GM06990 (cell line): ENCODE measurements at regions not wholly inside any gene's neighbourhood (a gene's known extent, or its start where the extent isn't known, plus 50 kb on each side); places are given as distances from the start of the nearest gene placed in this dataset.

Experiments used
- DNase-seq: peaks from one replicate; pipeline ENCODE4 v3.0.0-alpha.2; 2011; ENCODE audit not compliant: insufficient read length; ENCODE audit errors: extremely low read depth
- H3K27me3 ChIP-seq: replicated peaks from 2 replicates; pipeline ENCODE4 v1.6.0; 2011; ENCODE audit warnings: low read length; ENCODE audit not compliant: control insufficient read depth, insufficient read depth
- H3K36me3 ChIP-seq: 2 replicates; pipeline ENCODE4 v1.5.1; 2011; ENCODE audit warnings: low read length; ENCODE audit not compliant: control insufficient read depth, insufficient read depth
- H3K4me3 ChIP-seq: replicated peaks from 2 replicates; pipeline ENCODE4 v1.5.1; 2011; ENCODE audit warnings: low read depth, mild to moderate bottlenecking, control low read depth, low read length
- CTCF ChIP-seq: IDR thresholded peaks from 2 replicates; pipeline ENCODE4 v1.5.1; 2011; ENCODE audit warnings: low read length, control low read depth, mild to moderate bottlenecking, inconsistent platforms; ENCODE audit not compliant: insufficient read depth, poor library complexity, severe bottlenecking

GRCh38 chr6:96723362-96723761, 113.9 kb downstream of the GPR63 start:
- no peak overlapping the region for H3K4me3 ChIP-seq
- H3K36me3 ChIP-seq, result no peaks in the 10 kb centered on the region
- no peak for TF ChIP-seq CTCF
- DNase-seq, result no peak
- no peaks in the 10 kb centered on the region for H3K27me3 ChIP-seq

DNA sequence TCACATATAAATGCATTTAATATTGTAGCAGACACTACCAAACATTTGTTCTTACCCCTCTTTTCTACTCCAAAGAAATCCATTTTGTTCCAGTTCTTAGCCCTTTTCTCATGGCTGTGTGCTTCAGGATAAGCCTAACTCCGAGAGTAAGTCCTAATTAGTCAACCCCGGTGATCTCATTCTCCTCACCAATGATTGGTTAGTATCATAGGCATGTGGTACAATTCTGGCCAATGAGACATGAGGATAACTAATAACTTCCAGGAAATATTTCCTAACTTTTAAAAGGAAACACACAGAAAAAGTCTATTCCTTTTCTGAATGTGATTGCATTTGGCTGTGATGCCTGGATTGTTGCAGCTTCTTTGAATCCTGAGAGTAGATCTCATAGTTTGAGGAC, 116.0 kb downstream of the GPR63 start:
- no peak for DNase-seq
- Histone ChIP-seq H3K36me3 (no peaks in the 10 kb centered on the region), H3K4me3 (no peak overlapping the region), H3K27me3 (no peaks in the 10 kb centered on the region)
- TF ChIP-seq CTCF, result no peak

DNA sequence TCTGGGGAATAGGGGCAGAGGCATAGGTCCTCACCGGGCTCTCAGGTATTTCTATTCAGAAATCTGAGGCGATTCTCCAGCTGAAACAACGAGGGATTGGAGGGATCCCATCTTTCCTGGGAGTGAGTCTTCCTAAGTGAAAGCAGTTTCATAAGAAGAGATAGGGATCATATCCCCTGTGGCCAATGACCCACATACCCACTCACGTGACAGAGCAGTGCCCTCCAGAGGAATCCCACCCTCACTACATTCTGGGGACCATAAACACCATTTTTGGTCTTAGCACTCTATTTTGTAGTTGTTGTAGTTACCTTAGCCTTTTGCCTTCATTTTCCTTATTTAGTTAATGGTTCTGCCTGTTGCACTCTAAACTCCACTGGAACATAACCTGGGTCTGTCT, 121.1 kb downstream of the GPR63 start:
- TF ChIP-seq CTCF, result peak; percentile 13
- DNase-seq, result no peak
- H3K36me3 ChIP-seq, result no peaks in the 10 kb centered on the region
- no peak overlapping the region for H3K4me3 ChIP-seq
- H3K27me3 ChIP-seq, result no peaks in the 10 kb centered on the region

DNA sequence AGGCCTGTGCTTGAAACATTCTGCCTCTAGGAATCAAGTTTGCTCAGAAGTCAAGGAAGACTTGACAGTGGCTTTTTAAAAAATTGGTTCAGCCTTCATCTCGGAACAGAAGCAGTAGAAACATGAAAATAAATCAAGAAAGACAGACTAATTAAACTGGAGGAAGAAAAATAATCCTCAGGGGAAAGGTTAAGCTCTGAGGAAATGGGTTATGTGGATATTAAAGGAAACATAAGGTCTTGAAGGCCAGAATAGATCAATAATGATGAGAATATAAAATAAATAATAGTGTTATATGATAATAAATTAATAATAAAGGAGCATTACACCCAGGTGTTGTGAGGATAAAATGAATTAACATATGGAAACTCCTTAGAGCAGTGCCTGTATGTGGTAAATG, 121.7 kb downstream of the GPR63 start:
- no peak for DNase-seq
- no peak for TF ChIP-seq CTCF
- H3K36me3 ChIP-seq, result no peaks in the 10 kb centered on the region
- no peaks in the 10 kb centered on the region for H3K27me3 ChIP-seq
- no peak overlapping the region for H3K4me3 ChIP-seq

DNA sequence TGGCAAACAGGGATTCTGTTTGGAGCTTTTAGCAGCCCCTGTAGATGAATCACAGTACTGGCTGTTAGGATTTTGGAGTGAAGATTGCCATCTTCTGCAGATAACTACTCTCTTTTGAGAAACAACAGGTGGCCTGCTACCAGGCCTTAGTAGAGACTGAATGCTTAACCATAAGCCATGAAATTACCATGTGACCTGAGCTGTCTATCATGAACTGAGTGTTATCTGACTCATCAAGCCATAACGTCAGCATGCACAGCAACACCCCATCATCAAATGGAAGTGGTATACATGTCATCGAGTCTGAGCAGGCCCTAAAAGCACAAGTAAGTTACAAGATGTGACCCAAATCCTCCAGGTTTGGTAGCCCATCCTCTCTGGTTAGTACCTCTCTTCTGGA, 132.6 kb downstream of the GPR63 start:
- no peaks in the 10 kb centered on the region for H3K36me3 ChIP-seq
- no peak for DNase-seq
- no peaks in the 10 kb centered on the region for H3K27me3 ChIP-seq
- H3K4me3 ChIP-seq, result no peak overlapping the region
- no peak for TF ChIP-seq CTCF

DNA sequence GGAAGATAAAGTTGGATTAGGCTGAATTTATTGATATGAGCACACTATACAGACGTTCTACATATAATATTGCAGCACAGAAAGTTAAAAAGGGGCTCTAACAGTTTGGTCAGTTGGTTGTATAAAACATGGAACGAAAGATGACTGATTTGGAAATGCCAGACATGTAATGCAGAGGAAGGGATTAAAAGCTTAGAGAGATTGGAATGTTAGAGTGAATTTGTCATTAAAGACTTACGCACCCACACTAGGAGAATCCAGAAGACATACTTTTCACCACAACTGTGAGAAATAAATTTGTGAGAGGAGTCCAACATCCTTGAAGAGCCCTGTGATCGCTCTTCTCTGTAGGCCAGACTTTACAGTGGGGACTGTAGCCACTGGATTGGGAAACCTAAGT, 134.7 kb downstream of the GPR63 start:
- DNase-seq, result no peak
- no peaks in the 10 kb centered on the region for H3K27me3 ChIP-seq
- TF ChIP-seq CTCF, result no peak
- H3K4me3 ChIP-seq, result no peak overlapping the region
- H3K36me3 ChIP-seq, result no peaks in the 10 kb centered on the region
